Upper lobe of left lung (tissue), 6 donors: ENCODE measurements at regions not wholly inside any gene's neighbourhood (a gene's known extent, or its start where the extent isn't known, plus 50 kb on each side); places are given as distances from the start of the nearest gene placed in this dataset.

Source experiments
- ATAC-seq, 2 donors: fragments of 200-7000 bp; cut with Tn5 transposase; one replicate each; pipeline ENCODE4 v1.9.1; 2022; ENCODE audit warnings: mild to moderate bottlenecking in 2 of 2, moderate library complexity in 2 of 2; ENCODE audit not compliant: low FRiP score in 2 of 2
- DNase-seq, 2 donors: peaks; one replicate each; pipeline ENCODE4 v3.0.0-alpha.2; 2019 to 2020
- H3K27ac ChIP-seq, 4 donors: fragments of 200-600 bp; sonication (generic); one replicate each; pipeline ENCODE4 v1.5.1; 2016 to 2019
- H3K27me3 ChIP-seq, 4 donors: fragments of 200-600 bp; sonication (generic); one replicate each; pipeline ENCODE4 v1.5.1; 2017 to 2019
- H3K36me3 ChIP-seq, 4 donors: fragments of 200-600 bp; sonication (generic); one replicate each; pipeline ENCODE4 v1.5.1; 2016 to 2019
- H3K4me1 ChIP-seq, 4 donors: fragments of 200-600 bp; sonication (generic); one replicate each; pipeline ENCODE4 v1.5.1; 2018 to 2019
- H3K4me3 ChIP-seq, 4 donors: fragments of 200-600 bp; sonication (generic); one replicate each; pipeline ENCODE4 v1.5.1; 2017 to 2019; ENCODE audit warnings: mild to moderate bottlenecking in 2 of 4, moderate library complexity in 1 of 4
- H3K9me3 ChIP-seq, 4 donors: fragments of 200-600 bp; sonication (generic); one replicate each; pipeline ENCODE4 v1.5.1; 2018 to 2019
- EP300 ChIP-seq, 4 donors: sonication (generic); formaldehyde crosslinking; IDR thresholded peaks; one replicate each; pipeline ENCODE4 v1.5.1; 2017; ENCODE audit warnings: antibody characterized with exemption in 4 of 4, control low read depth in 2 of 4
- POLR2A ChIP-seq, 4 donors: fragments of 450-650 bp; IDR thresholded peaks; one replicate each; pipeline ENCODE4 v1.5.1; 2016 to 2017; ENCODE audit warnings: antibody characterized with exemption in 4 of 4, mild to moderate bottlenecking in 2 of 4
- POLR2AphosphoS5 ChIP-seq, 2 donors: sonication (generic); formaldehyde crosslinking; IDR thresholded peaks; one replicate each; pipeline ENCODE4 v1.5.1; 2017; ENCODE audit warnings: antibody characterized with exemption in 2 of 2
- WGBS, 2 donors: methylation state at CpG; one replicate each; pipeline ENCODE4 v1.1.5; 2017 to 2018; 5-methylcytosine and 5-hydroxymethylcytosine counted together
- small RNA-seq, 4 donors: library from RNA; depleted of rRNA; stranded (forward); fragments of <200 nt; gene quantifications; one replicate each; pipeline ENCODE3, GENCODE V24; 2016
- TF ChIP-seq, protein P1 (sequence below), 6 experiments: fragments of 450-650 bp in 4 of 6; fragments of 200-600 bp in 2 of 6; sonication (generic) in 2 of 6; IDR thresholded peaks; one replicate each; pipeline ENCODE4 v1.5.1; 2016 to 2019; ENCODE audit warnings: antibody characterized with exemption in 6 of 6
- donor health status: DM: no; HTN: no; CAD: no; lungs with moderate emphysema.
- donor health status: DM: no; HTN: yes; CAD: no; lungs with severe emphysema.

DNA sequence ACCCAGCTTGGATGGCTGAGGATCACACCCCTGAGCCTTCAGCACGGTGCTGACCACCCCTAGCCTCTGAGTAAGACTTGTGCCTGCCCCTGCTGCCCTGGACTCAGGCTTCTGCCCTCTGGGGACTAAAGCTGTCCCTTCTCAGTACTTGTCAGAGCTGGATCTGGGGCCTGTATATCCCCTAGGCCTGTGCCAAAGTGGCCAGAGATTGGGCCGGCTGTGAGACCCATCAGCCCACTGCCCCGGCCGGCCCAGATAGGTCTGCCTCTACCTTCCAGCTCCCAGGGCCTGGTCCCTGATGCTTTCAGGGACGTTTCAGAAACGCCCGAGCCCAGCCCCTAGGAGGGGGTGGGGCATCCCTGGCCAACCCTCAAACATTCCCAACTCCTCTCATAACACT is 137.8 kb downstream of the ZDHHC20 start:
- DNase-seq = no peak
- TF ChIP-seq POLR2AphosphoS5 (IDR thresholded peaks at IDR 0.05) = no peak
- TF ChIP-seq EP300 (IDR thresholded peaks at IDR 0.05) = no peak
- TF ChIP-seq, protein P1, sequence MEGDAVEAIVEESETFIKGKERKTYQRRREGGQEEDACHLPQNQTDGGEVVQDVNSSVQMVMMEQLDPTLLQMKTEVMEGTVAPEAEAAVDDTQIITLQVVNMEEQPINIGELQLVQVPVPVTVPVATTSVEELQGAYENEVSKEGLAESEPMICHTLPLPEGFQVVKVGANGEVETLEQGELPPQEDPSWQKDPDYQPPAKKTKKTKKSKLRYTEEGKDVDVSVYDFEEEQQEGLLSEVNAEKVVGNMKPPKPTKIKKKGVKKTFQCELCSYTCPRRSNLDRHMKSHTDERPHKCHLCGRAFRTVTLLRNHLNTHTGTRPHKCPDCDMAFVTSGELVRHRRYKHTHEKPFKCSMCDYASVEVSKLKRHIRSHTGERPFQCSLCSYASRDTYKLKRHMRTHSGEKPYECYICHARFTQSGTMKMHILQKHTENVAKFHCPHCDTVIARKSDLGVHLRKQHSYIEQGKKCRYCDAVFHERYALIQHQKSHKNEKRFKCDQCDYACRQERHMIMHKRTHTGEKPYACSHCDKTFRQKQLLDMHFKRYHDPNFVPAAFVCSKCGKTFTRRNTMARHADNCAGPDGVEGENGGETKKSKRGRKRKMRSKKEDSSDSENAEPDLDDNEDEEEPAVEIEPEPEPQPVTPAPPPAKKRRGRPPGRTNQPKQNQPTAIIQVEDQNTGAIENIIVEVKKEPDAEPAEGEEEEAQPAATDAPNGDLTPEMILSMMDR (IDR thresholded peaks at IDR 0.05) = no peak
- no peak for TF ChIP-seq POLR2A (IDR thresholded peaks at IDR 0.05)
- Histone ChIP-seq H3K36me3 (no peaks in the 10 kb centered on the region), H3K27ac (no peak overlapping the region), H3K27me3 (no peaks in the 10 kb centered on the region), H3K4me3 (no peak overlapping the region), H3K4me1 (peaks cover 0 to 2% (median 0%) of the 10 kb centered on the region in 4 donors), H3K9me3 (no peaks in the 10 kb centered on the region)
- 62 to 78% methylated on average over 5 to 7 of the region's 7 CpGs for WGBS, 2 donors
- no peak for ATAC-seq

DNA sequence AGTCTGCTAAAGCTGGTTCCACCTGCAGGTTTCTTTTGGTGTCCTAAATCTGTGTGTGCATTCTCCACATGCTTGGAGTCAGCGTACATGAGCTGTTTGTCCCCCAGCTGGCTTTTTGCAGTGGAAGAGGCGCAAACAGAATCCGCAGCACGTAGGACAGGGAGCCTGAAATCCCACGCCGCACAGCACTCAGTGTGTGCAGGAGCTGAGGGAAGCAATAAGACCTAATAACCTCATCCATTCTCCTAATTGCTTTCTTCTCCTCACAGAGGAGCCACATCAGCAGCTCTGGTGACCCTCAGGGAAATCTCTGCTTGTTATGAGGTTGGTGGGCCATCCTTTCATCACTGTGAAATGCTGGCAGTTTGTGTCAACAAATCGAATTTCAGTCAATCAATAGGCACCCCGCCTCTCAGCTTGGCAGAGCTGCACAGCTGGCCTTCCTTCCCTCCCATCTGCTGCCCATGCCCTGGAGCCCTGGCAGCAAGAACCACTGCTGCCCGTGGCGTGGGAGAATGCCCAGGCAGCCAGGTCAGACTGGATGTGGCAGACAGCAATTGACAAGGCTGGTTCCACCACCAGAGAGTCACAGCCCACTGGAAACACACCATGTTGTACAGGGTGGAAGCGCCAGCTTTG is 136.7 kb downstream of the ZDHHC20 start:
- Histone ChIP-seq H3K4me3 (no peak overlapping the region), H3K27me3 (no peaks in the 10 kb centered on the region), H3K27ac (no peak overlapping the region), H3K36me3 (no peaks in the 10 kb centered on the region), H3K4me1 (peaks cover 0 to 5% (median 0%) of the 10 kb centered on the region in 4 donors), H3K9me3 (no peaks in the 10 kb centered on the region)
- no peak for DNase-seq
- 73 to 97% methylated on average over 8 to 11 of the region's 11 CpGs for WGBS, 2 donors
- no peak for TF ChIP-seq POLR2AphosphoS5 (IDR thresholded peaks at IDR 0.05)
- no peak for TF ChIP-seq EP300 (IDR thresholded peaks at IDR 0.05)
- no peak for TF ChIP-seq POLR2A (IDR thresholded peaks at IDR 0.05)
- TF ChIP-seq, protein P1 (IDR thresholded peaks at IDR 0.05) = no peak
- ATAC-seq = no peak

Small RNA genes in the stretch of these regions (small RNA-seq; reads per million reads assigned to genes)
- 0 reads per million in 4 donors for gene AL158032.2
